K562 (cell line): ENCODE measurements at regions not wholly inside any gene's neighbourhood (a gene's known extent, or its start where the extent isn't known, plus 50 kb on each side); places are given as distances from the start of the nearest gene placed in this dataset.

Source experiments
- E2F4 ChIP-seq: sonication (generic); formaldehyde crosslinking; IDR thresholded peaks from 2 replicates; pipeline ENCODE4 v1.8.0; 2022; ENCODE audit warnings: mild to moderate bottlenecking, low read depth, missing genetic modification reagents
- FOXO4 ChIP-seq: fragments of 450-650 bp; formaldehyde crosslinking; IDR thresholded peaks from 2 replicates; pipeline ENCODE4 v1.4.0; 2020; ENCODE audit warnings: mild to moderate bottlenecking, moderate library complexity
- GATAD2A ChIP-seq: fragments of 450-650 bp; IDR thresholded peaks from 2 replicates; pipeline ENCODE4 v1.6.1; 2017
- JUND ChIP-seq, 2 experiments: IDR thresholded peaks; 2 replicates in 1 of 2; 3 replicates in 1 of 2; pipeline ENCODE4 v1.6.1; 2011; ENCODE audit warnings: borderline replicate concordance in 2 of 2, low read depth in 2 of 2, low read length in 2 of 2, improper control_type of control experiment in 1 of 2, missing biosample characterization in 1 of 2, missing genetic modification characterization in 1 of 2, missing genetic modification reagents in 1 of 2
- KLF1 ChIP-seq: fragments of 450-650 bp; IDR thresholded peaks from 2 replicates; pipeline ENCODE4 v1.6.1; 2016; ENCODE audit warnings: missing genetic modification characterization, missing compliant biosample characterization
- TAF1 ChIP-seq: IDR thresholded peaks from 2 replicates; pipeline ENCODE4 v1.6.1; 2011; ENCODE audit warnings: mild to moderate bottlenecking, low read length, moderate library complexity; ENCODE audit not compliant: insufficient read depth, control insufficient read depth, severe bottlenecking; ENCODE audit errors: extremely low read depth
- TAF7 ChIP-seq: fragments of 450-650 bp; IDR thresholded peaks from 2 replicates; pipeline ENCODE4 v1.6.1; 2016; ENCODE audit warnings: missing genetic modification characterization, missing compliant biosample characterization
- ZNF75A ChIP-seq: fragments of 450-650 bp; formaldehyde crosslinking; IDR thresholded peaks from 2 replicates; pipeline ENCODE4 v1.4.0; 2020; ENCODE audit warnings: mild to moderate bottlenecking
- TF ChIP-seq, protein P1 (sequence below): fragments of 450-650 bp; IDR thresholded peaks from 2 replicates; pipeline ENCODE4 v1.6.1; 2017; ENCODE audit warnings: antibody characterized with exemption, mild to moderate bottlenecking
- TF ChIP-seq, protein P2 (sequence below): sonication (generic); formaldehyde crosslinking; IDR thresholded peaks from 2 replicates; pipeline ENCODE4 v1.8.0; 2022; ENCODE audit warnings: mild to moderate bottlenecking, missing genetic modification reagents
- TF ChIP-seq, protein P3 (sequence below): fragments of 250-450 bp; sonication (Bioruptor Pico); IDR thresholded peaks from 2 replicates; pipeline ENCODE4 v1.4.0; 2020; ENCODE audit warnings: mild to moderate bottlenecking, moderate library complexity

DNA sequence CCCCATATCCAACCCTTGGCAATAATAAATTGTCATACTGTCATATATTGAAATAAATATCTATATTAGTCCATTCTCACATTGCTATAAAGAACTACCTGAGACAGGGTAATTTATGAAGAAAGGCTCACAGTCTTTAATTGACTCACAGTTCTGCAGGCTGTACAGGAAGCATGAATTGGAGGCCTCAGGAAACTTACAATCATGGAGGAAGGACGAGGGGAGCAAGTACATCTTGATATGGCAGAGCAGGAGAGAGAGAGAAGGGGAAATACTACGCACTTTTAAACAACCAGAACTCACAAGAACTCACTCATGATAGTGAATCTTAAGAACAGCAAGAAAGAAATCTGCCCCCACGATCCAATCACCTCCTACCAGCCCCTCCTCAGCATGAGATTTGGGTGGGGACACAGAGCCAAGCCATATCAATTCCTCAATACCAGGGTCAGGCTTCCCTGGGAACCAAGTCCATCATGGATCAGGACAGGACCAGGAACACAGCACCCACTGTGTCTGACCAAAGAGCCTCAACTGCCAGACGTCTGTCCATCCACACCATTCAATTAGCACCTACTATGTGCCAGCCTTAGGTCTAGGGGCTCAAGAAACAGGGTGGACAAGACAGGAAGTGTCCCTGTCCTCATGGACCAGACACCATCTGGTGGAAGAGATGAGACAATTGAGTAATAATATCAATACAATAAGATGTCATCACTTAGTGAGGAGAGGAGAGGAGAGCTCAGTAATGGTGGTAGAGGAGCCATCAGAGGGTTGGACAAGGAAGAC, 56.9 kb upstream of the TOP3B start (continued):
- no peak for TF ChIP-seq FOXO4 (CRISPR knock-in tag)
- no peak for TF ChIP-seq TAF7 (tag)
- TF ChIP-seq, protein P1, sequence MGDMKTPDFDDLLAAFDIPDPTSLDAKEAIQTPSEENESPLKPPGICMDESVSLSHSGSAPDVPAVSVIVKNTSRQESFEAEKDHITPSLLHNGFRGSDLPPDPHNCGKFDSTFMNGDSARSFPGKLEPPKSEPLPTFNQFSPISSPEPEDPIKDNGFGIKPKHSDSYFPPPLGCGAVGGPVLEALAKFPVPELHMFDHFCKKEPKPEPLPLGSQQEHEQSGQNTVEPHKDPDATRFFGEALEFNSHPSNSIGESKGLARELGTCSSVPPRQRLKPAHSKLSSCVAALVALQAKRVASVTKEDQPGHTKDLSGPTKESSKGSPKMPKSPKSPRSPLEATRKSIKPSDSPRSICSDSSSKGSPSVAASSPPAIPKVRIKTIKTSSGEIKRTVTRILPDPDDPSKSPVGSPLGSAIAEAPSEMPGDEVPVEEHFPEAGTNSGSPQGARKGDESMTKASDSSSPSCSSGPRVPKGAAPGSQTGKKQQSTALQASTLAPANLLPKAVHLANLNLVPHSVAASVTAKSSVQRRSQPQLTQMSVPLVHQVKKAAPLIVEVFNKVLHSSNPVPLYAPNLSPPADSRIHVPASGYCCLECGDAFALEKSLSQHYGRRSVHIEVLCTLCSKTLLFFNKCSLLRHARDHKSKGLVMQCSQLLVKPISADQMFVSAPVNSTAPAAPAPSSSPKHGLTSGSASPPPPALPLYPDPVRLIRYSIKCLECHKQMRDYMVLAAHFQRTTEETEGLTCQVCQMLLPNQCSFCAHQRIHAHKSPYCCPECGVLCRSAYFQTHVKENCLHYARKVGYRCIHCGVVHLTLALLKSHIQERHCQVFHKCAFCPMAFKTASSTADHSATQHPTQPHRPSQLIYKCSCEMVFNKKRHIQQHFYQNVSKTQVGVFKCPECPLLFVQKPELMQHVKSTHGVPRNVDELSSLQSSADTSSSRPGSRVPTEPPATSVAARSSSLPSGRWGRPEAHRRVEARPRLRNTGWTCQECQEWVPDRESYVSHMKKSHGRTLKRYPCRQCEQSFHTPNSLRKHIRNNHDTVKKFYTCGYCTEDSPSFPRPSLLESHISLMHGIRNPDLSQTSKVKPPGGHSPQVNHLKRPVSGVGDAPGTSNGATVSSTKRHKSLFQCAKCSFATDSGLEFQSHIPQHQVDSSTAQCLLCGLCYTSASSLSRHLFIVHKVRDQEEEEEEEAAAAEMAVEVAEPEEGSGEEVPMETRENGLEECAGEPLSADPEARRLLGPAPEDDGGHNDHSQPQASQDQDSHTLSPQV: no peak
- no peak for TF ChIP-seq TAF1
- TF ChIP-seq, protein P2, sequence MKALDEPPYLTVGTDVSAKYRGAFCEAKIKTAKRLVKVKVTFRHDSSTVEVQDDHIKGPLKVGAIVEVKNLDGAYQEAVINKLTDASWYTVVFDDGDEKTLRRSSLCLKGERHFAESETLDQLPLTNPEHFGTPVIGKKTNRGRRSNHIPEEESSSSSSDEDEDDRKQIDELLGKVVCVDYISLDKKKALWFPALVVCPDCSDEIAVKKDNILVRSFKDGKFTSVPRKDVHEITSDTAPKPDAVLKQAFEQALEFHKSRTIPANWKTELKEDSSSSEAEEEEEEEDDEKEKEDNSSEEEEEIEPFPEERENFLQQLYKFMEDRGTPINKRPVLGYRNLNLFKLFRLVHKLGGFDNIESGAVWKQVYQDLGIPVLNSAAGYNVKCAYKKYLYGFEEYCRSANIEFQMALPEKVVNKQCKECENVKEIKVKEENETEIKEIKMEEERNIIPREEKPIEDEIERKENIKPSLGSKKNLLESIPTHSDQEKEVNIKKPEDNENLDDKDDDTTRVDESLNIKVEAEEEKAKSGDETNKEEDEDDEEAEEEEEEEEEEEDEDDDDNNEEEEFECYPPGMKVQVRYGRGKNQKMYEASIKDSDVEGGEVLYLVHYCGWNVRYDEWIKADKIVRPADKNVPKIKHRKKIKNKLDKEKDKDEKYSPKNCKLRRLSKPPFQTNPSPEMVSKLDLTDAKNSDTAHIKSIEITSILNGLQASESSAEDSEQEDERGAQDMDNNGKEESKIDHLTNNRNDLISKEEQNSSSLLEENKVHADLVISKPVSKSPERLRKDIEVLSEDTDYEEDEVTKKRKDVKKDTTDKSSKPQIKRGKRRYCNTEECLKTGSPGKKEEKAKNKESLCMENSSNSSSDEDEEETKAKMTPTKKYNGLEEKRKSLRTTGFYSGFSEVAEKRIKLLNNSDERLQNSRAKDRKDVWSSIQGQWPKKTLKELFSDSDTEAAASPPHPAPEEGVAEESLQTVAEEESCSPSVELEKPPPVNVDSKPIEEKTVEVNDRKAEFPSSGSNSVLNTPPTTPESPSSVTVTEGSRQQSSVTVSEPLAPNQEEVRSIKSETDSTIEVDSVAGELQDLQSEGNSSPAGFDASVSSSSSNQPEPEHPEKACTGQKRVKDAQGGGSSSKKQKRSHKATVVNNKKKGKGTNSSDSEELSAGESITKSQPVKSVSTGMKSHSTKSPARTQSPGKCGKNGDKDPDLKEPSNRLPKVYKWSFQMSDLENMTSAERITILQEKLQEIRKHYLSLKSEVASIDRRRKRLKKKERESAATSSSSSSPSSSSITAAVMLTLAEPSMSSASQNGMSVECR (CRISPR knock-in tag): no peak
- no peak for TF ChIP-seq JUND (IDR thresholded peaks at IDR 0.05; ENCODE audit: borderline replicate concordance, low read depth, low read length)
- TF ChIP-seq JUND (tag; IDR thresholded peaks at IDR 0.05; ENCODE audit: borderline replicate concordance, low read depth, low read length): no peak
- TF ChIP-seq ZNF75A (CRISPR knock-in tag): no peak
- TF ChIP-seq, protein P3, sequence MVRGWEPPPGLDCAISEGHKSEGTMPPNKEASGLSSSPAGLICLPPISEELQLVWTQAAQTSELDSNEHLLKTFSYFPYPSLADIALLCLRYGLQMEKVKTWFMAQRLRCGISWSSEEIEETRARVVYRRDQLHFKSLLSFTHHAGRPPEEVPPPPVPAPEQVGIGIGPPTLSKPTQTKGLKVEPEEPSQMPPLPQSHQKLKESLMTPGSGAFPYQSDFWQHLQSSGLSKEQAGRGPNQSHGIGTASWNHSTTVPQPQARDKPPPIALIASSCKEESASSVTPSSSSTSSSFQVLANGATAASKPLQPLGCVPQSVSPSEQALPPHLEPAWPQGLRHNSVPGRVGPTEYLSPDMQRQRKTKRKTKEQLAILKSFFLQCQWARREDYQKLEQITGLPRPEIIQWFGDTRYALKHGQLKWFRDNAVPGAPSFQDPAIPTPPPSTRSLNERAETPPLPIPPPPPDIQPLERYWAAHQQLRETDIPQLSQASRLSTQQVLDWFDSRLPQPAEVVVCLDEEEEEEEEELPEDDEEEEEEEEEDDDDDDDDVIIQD: no peak; the same call in 1 of the 2 replicates
- TF ChIP-seq E2F4: no peak
- no peak for TF ChIP-seq GATAD2A
- no peak for TF ChIP-seq KLF1 (tag)
